ENCODE measurements at regions not wholly inside any gene's neighbourhood (a gene's known extent, or its start where the extent isn't known, plus 50 kb on each side); places are given as distances from the start of the nearest gene placed in this dataset.

DNA sequence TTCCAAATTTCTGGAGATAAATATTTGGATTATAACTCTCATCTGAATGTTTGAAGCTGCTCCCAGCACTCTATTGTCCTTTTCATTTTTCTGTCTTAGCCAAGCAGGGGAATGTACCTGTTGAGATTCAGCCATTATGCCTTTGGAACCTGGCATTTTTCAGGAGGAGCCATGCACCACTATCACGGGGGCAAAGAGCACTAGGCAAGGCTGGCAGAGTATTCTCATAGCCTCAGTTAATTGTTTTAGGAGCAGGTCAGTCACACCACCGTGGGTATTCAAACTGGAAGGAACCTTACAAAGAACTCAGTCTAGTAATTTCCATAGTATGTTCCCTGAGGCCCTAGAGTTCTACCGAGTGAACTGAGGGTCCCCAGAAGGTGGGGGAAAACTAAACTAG lies 348.9 kb downstream of the TMEM114 start:
- TF ChIP-seq, protein P1, sequence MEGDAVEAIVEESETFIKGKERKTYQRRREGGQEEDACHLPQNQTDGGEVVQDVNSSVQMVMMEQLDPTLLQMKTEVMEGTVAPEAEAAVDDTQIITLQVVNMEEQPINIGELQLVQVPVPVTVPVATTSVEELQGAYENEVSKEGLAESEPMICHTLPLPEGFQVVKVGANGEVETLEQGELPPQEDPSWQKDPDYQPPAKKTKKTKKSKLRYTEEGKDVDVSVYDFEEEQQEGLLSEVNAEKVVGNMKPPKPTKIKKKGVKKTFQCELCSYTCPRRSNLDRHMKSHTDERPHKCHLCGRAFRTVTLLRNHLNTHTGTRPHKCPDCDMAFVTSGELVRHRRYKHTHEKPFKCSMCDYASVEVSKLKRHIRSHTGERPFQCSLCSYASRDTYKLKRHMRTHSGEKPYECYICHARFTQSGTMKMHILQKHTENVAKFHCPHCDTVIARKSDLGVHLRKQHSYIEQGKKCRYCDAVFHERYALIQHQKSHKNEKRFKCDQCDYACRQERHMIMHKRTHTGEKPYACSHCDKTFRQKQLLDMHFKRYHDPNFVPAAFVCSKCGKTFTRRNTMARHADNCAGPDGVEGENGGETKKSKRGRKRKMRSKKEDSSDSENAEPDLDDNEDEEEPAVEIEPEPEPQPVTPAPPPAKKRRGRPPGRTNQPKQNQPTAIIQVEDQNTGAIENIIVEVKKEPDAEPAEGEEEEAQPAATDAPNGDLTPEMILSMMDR (IDR thresholded peaks at IDR 0.05) = no peak
- no peak for DNase-seq
- intact Hi-C loops (cut with DNase I; ENCODE audit: low total_unique reads) = no loop called here
- Histone ChIP-seq H3K4me1 (no peaks in the 10 kb centered on the region), H3K4me3 (no peak overlapping the region), H3K9me3 (no peaks in the 10 kb centered on the region), H3K27me3 (no peaks in the 10 kb centered on the region), H3K27ac (no peak overlapping the region), H3K36me3 (no peaks in the 10 kb centered on the region)

DNA sequence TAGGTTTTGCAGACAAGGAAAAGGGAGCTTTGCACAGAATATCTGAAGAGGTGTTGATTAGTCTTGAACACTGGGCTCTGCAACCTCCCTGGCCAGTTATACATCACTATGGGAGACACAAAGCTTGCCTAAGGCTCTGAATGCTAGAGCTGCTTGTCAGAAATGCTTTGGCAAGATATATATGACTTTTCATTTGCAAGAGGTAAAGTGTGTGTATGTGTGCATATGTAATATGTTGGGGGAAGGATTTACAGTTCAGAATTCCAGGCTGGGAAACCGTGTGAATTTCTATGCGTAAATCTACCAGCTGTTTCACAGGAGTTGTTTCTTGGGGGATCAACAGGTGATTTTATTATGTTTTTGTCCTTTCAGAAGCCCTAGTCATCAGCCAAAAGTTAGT lies 350.9 kb downstream of the TMEM114 start:
- H3K27ac ChIP-seq = no peak overlapping the region
- TF ChIP-seq, protein P1 (IDR thresholded peaks at IDR 0.05) = no peak
- intact Hi-C loops (cut with DNase I; ENCODE audit: low total_unique reads) = no loop called here

DNA sequence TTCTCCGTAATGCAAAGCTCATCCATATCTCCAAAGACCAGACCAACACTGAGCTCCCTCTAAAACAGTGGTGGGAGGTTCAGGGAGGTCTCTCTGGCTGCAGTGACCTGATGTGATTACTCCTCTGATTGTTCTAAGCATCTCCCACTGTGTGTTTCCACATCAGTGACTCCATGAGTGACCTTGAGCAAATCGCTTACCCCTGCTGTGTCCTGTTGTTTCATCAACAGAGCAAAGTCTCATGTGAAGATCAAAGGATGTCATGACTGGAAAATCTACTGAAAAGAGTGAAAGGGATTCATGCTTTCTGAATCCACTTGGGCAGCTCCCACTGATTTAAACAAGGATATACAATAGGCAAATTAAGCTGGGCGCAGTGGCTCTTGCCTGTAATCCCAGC lies 352.9 kb downstream of the TMEM114 start:
- no peaks in the 10 kb centered on the region for H3K9me3 ChIP-seq
- no peaks in the 10 kb centered on the region for H3K36me3 ChIP-seq
- TF ChIP-seq, protein P1 (IDR thresholded peaks at IDR 0.05) = no peak
- no peak overlapping the region for H3K4me3 ChIP-seq
- no peak overlapping the region for H3K27ac ChIP-seq
- no peak for DNase-seq
- H3K27me3 ChIP-seq = no peaks in the 10 kb centered on the region
- intact Hi-C loops (cut with DNase I; ENCODE audit: low total_unique reads) = no loop called here
- H3K4me1 ChIP-seq = no peaks in the 10 kb centered on the region

More for the DNA sequence above, 350.9 kb downstream of the TMEM114 start:
- no peaks in the 10 kb centered on the region for H3K27me3 ChIP-seq
- H3K4me1 ChIP-seq = no peaks in the 10 kb centered on the region
- H3K4me3 ChIP-seq = no peak overlapping the region
- no peaks in the 10 kb centered on the region for H3K36me3 ChIP-seq
- DNase-seq = no peak
- H3K9me3 ChIP-seq = no peaks in the 10 kb centered on the region

DNA sequence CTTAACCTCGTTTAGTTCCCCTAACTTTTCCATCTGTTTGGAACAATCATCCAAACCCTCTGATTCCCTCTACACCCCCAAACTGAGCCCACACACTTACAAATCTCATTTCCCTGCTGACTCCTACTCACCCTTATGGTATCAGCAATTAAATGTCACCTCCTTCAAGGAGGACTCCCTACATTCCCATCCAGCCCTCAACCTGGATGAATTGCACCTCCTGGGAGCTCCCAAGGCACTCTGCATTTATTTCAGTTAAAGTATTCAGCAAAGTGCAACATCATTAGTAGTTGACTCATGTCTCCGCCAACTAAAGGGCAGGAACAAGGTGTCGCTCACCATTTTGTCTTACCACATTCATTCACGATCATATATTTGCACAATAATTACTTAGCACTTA lies 353.5 kb downstream of the TMEM114 start:
- intact Hi-C loops (cut with DNase I; ENCODE audit: low total_unique reads) = no loop called here
- no peaks in the 10 kb centered on the region for H3K9me3 ChIP-seq
- TF ChIP-seq, protein P1 (IDR thresholded peaks at IDR 0.05) = no peak

DNA sequence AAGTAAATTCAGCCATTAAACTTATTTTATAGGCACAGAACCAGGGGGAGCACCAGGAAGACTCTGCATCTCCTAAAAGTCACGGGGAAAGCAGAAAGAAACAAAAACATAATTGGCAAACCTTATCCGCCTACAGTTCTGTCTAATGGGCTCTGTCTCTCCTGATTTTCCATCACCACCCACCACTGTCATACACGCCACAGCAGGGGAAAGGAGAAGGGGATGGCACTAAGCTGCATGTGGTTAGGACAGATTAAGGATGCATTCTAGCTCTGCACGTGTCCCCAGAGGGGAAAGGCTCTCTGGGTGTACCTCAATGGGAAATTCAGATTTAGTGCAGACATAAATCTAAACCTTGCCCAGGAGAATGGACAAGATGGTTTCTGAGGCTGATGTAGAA lies 359.8 kb downstream of the TMEM114 start:
- Histone ChIP-seq H3K4me3 (no peak overlapping the region), H3K27me3 (no peaks in the 10 kb centered on the region), H3K27ac (no peak overlapping the region), H3K4me1 (no peaks in the 10 kb centered on the region), H3K9me3 (no peaks in the 10 kb centered on the region), H3K36me3 (no peaks in the 10 kb centered on the region)
- TF ChIP-seq, protein P1 (IDR thresholded peaks at IDR 0.05) = no peak
- no peak for DNase-seq
- intact Hi-C loops (cut with DNase I; ENCODE audit: low total_unique reads) = no loop called here

More for the DNA sequence above, 353.5 kb downstream of the TMEM114 start:
- Histone ChIP-seq H3K27ac (no peak overlapping the region), H3K36me3 (no peaks in the 10 kb centered on the region), H3K4me3 (no peak overlapping the region), H3K27me3 (no peaks in the 10 kb centered on the region), H3K4me1 (no peaks in the 10 kb centered on the region)
- DNase-seq = no peak

DNA sequence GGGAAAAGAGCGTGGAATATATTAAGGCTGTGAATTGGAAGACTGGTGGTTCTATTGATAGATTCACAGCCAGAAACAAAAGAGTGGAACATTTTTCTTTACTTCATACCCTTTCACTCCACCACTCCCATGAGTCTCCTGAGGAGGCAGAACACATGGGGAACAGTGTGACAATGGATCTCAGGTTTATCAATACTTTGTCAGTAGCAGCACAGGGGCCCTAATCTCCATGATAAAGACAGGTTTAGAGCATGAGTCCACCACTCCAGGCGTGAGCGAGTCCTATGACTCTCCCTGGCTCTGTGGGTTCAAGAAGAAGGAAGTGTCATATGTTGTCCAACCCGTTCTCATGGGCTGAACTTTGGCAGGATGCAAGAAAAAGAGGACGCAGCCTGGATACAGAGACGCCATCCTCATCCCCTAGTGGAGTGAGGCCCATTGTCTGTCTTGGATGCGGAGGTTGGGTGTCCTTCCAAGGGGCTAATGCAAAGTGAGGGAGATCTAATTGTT lies 361.2 kb downstream of the TMEM114 start:
- Histone ChIP-seq H3K27me3 (no peaks in the 10 kb centered on the region), H3K9me3 (no peaks in the 10 kb centered on the region), H3K27ac (no peak overlapping the region), H3K4me3 (no peak overlapping the region), H3K36me3 (no peaks in the 10 kb centered on the region), H3K4me1 (no peaks in the 10 kb centered on the region)
- TF ChIP-seq, protein P1 (IDR thresholded peaks at IDR 0.05) = no peak
- intact Hi-C loops (cut with DNase I; ENCODE audit: low total_unique reads) = no loop called here
- no peak for DNase-seq
